WI38 (cell line): ENCODE measurements at regions not wholly inside any gene's neighbourhood (a gene's known extent, or its start where the extent isn't known, plus 50 kb on each side); places are given as distances from the start of the nearest gene placed in this dataset.
"Not testable (repeated sequence)": the region's sequence is repeated elsewhere in the genome, so short reads cannot be mapped to it uniquely, and the experiment has no call there.

ENCODE experiments used
- H3K4me3 ChIP-seq: 2 replicates; pipeline ENCODE4 v1.5.1; 2011; ENCODE audit warnings: low read depth, mild to moderate bottlenecking, control low read depth, low read length
- TF ChIP-seq, protein P1 (sequence below): IDR thresholded peaks from 2 replicates; pipeline ENCODE4 v1.5.1; 2012; ENCODE audit warnings: low read depth, mild to moderate bottlenecking, control low read depth, low read length

DNA sequence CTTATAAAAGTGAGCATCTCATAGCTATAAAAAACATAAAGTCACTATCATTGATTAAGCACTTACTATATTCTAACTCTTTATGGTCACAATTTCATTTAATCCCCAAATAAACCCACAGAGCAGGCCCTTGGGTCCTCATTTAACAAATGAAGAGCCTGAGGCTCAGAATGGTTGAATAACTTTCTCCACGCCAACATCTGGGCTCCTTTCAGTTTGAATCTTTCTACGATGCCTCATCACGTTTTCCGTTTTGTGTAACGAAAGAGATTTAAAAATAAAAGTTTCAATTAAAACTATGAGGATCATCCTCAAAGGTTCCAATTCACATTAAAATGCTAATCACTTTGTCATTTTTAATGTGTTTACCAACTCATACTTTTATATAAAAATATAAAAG lies 74.2 kb upstream of the ADAMTS18 start:
- no peak overlapping the region for H3K4me3 ChIP-seq
- TF ChIP-seq, protein P1, sequence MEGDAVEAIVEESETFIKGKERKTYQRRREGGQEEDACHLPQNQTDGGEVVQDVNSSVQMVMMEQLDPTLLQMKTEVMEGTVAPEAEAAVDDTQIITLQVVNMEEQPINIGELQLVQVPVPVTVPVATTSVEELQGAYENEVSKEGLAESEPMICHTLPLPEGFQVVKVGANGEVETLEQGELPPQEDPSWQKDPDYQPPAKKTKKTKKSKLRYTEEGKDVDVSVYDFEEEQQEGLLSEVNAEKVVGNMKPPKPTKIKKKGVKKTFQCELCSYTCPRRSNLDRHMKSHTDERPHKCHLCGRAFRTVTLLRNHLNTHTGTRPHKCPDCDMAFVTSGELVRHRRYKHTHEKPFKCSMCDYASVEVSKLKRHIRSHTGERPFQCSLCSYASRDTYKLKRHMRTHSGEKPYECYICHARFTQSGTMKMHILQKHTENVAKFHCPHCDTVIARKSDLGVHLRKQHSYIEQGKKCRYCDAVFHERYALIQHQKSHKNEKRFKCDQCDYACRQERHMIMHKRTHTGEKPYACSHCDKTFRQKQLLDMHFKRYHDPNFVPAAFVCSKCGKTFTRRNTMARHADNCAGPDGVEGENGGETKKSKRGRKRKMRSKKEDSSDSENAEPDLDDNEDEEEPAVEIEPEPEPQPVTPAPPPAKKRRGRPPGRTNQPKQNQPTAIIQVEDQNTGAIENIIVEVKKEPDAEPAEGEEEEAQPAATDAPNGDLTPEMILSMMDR: no peak

DNA sequence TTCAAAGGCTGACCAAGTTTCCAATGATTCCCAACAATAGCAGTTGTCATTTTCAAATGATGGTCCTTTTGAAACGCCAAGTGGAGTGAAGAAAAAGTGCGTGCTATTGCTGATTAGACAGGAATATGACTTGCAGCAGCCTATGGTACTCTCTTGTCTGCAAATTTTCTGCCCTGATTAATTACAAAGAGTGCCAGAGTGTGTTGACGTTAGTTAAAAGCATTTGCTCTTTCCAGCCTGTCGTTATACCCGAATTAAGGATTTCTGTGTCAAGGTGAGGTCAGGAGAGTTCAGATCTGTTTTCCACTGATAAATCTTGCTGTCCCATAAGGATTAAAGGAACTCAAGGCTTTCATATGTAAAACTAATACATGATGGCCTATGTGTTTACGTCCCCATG lies 75.0 kb upstream of the ADAMTS18 start:
- no peak overlapping the region for H3K4me3 ChIP-seq
- TF ChIP-seq, protein P1: no peak

DNA sequence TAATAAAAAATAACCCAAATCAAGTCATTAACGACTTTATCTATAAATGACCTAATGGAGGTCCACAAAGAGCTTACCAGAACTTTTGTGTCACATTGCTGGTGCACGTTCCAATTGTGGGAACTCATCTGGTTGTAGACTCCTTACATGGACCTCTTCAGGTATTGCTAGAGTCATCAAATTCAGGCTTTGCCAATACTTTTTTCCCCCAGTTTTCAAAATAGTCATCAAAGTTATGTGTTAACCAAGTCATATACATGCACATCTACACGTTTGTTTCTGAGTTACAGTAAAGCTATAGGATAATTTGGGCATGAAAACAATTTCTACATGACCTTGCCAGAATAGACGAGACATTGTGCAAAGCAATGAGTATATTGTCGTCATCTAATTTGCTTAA lies 76.2 kb upstream of the ADAMTS18 start:
- TF ChIP-seq, protein P1: no peak
- no peak overlapping the region for H3K4me3 ChIP-seq

DNA sequence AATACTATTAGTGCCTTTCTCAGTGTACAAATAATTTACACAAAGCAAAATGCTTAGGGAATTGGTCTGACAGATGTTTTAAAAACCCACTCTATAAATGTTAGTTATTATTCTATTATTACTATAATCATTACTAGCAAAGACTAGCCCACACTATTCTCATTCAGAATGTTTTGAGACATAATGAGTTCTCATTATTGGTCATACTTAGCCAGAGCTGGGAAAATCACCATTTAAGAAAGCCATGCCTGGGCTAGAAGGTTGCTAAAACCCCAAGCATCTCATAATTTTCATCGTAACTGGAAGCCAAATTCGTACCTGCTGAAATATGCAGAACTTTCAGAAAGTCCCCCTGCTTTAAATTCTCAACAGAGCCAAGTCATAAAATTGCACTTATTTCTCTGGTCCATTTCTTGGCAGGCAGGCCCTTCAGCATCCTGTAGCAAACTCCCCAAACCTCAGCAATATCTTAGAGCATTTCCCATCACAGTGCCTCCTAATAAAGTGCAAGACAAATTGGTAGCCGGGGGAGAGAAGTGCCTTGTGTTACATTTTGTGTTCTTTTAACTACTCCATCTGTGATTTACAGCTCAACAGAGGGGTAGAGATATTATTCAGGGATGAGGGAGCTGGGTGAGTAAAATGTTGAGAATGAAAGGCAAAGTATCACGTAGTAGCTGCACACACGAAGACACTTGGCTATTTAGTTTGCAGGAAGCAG lies 79.8 kb upstream of the ADAMTS18 start:
- H3K4me3 ChIP-seq: no peak overlapping the region
- TF ChIP-seq, protein P1: no peak

DNA sequence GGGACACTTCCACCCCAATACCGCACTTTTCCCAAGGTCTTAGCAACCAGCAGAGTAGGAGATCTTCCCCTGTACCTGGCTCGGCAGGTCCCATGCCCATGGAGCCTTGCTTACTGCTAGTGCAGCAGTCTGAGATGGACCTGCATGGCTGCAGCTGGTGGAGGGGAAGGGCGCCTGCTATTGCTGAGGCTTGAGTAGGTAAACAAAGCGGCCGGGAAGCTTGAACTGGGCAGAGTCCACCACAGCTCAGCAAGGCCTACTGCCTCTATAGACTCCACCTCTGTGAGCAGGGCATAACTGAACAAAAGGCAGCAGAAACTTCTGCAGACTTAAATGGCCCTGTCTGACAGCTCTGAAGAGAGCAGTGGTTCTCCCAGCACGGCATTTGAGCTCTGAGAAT lies 90.4 kb upstream of the ADAMTS18 start:
- not testable (repeated sequence) for H3K4me3 ChIP-seq

DNA sequence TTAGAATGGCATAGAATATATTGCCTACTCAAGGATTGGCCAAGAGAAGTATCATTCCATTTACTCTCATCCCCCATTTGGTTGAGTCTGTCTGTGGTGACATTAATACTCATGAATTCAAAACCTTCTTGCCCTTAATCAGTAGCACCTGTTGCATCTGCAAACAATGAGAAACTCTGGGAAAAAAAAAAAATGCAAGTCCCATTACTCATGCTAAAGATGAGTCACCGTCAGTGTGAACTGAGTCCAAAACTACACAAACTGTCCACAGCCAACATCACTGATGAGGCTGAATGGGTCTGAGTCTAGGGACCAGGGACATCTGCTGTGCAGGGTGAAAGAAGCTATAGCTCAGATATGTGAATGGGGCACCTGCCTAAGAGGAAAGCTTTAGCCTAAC lies 96.9 kb upstream of the ADAMTS18 start:
- H3K4me3 ChIP-seq: no peak overlapping the region
- TF ChIP-seq, protein P1: no peak

DNA sequence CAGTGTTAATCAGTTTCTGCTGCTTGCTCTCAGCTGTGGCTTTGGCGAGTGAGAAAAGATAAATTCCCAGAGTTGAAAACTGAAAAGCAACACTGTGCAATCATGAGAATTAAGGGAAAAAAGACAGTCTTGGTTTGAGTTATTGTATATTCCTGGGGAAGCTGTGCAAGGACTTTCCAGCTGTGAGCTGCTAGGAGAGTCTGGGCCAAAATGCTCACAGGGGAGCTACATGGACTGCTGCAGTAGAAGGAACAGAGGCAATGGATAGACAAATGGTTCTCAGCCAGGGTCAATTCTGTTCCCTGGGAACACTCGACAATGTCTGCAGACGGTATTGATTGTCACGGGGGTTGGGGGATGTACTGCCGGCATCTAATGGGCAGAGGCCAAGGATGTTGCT lies 102.0 kb upstream of the ADAMTS18 start:
- TF ChIP-seq, protein P1: no peak

More for the DNA sequence above, 102.0 kb upstream of the ADAMTS18 start:
- no peak overlapping the region for H3K4me3 ChIP-seq
